ENCODE measurements at regions not wholly inside any gene's neighbourhood (a gene's known extent, or its start where the extent isn't known, plus 50 kb on each side); places are given as distances from the start of the nearest gene placed in this dataset.

DNA sequence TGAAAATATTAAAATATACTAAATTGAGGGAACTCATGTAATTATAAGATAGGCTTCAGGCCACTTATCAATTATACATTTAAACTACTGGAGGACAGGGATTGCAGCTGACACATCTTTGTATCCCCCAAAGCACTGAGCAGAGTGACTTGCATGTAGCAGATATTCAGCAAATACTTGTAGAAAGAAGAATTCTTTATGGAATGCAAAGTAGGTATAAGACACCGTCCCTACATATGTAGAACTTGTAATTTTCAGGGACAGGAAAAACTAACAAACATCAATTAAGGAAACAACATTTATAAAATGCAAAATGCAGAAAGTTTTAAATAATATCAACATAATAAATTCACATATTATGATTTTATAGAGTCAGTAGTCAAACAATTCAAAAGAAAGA, 719.2 kb downstream of the OLFM4 start:
- no peak for DNase-seq

DNA sequence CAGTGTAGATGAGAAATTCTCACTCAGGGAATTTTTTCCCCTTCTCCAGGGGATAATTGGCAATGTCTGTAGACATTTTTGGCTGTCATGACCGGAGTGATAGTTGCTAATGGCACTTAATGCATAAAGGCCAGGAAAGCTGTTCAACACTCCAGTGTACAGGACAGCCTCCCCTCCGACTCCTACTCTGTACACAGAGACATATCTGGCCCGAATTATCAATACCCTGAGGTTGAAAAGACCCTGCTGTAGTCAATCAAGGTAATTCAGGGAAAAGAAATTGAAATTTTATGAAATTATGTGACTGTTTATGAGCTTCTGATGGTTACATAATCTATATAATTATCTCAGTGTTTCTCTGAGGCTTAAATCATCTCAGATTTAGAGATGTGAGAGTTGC, 720.7 kb downstream of the OLFM4 start:
- DNase-seq, result no peak

DNA sequence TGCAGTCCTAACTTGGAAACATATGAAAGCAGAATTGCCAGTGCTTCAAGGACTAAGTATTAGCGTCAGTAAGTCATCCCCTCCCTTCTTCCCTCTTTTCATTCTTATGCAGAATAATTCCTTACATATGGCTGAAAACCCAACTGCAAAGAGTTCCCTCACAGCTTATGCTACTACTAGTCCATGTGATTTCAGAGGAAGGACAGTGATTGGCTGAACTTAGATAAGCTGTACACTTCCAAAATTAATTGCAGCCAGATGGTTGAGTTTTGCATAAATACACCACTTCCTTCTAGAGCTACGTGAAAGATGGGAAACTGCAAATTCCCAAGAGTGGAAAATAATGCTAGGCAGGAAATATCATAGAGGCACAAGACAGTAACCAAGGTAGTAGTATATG, 730.4 kb downstream of the OLFM4 start:
- DNase-seq, result no peak

DNA sequence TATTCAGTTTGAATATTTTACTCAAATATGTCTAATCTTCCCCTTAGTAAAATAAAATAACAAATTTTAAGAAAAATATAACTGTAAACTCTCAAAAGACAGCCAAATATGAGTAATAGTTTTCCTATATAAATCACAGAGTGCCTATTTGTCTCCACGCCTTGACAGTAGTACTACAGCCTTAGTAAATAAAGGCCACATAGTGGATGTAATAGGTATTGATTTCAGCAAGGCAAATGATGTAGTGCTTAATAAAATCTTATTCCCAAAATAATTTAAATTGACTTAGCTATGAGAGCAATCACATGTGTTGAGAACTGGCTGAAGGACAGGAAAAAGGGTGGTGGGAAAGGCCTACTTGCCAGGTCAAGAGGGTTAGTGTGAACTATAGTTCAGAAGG, 747.2 kb downstream of the OLFM4 start:
- no peak for DNase-seq

DNA sequence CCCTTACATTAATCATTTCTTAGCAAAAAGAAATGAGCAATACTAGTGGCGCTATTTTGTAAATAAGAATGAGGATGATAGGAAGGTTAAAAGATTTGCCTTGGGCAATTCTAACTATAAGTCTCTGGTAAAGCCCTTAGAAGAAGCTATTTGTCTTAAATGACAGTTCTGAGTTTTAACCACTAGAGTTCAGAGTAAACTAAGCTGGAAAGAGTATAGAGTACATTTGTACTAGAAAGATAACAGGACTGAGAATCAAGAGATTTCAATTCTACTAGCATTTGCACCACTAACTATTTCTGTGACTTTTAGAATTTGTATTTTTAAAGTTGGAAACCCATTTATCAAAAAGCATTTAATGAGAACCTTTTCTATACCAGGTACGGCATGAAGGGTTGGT, 750.3 kb downstream of the OLFM4 start:
- DNase-seq, result no peak

DNA sequence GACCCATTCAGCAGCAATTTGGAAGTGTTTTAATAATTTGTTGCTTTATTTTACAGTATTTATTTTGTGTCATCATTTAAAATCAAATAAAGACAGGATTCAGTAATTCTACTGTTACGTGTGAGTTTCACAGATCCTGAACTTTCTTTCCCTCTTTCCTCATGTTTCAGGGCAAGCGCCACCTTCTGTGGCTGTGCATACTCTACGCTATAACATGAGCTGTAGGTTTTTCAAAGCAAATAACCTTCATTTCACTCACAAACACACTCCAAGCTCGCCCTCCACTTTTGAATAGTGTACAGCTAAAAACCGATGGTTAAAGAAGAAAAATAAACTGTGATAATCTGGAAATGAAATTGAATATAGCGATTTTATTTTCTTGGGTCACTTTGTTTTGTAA, 753.3 kb downstream of the OLFM4 start:
- no peak for DNase-seq

DNA sequence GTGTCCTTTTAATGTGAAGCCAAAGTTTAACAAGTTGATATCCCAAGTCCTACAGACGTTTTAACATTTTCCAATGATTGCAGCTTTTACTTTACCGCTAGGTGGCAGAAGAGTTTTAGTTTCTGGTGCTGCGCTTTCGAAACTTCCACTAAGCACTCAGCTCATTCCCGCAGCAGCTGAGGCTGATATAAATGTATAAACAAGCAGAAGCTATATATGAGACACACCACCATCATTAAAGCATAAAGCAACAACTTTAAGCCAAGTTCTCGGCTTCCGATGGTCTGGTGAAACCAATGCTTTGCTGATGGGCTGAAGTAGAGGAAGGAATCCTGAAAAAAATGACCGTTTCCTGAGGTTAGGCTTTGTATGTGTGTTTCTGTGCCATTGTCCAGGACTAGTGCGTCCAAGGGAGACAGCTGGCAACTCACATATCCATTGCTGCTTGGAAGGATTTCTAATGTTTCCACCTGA, 753.9 kb downstream of the OLFM4 start:
- no peak for DNase-seq

DNA sequence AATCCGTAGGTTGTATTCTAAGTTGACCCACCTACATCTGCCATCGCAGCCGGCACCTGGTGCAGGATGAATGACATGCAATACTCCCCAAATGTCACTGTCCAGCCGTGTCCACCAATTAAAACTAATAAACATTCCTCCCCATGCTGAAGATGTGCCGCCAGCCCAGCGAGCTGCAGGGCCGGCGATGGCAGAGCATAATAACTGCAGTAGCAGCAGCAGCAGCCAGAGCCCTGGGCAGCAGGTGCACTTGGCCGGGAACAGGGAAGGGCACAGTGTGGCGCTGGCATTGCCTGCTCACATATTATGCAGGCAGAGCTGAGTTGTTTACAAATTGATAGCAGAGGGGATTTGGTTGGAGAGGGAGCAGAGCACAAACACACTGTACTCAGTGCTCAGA, 754.9 kb downstream of the OLFM4 start:
- DNase-seq, result no peak

DNA sequence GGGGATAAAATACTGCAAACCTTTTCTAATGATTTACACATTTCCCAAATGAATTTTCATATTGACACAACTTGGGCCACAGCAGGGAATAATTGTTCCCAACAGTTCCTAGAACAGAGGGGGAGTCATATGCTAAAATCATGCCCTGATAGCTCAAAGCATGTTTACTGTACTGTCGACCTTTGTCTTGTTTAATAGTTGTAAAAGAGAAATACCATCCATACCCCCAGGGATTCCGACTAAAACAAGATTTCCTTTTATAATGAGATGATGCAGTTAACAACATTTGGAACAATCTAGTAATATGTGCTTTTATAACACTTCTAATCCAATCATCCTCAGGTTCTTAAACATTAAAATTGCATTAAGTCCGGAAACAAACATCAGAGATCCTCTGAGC, 759.7 kb downstream of the OLFM4 start:
- no peak for DNase-seq

DNA sequence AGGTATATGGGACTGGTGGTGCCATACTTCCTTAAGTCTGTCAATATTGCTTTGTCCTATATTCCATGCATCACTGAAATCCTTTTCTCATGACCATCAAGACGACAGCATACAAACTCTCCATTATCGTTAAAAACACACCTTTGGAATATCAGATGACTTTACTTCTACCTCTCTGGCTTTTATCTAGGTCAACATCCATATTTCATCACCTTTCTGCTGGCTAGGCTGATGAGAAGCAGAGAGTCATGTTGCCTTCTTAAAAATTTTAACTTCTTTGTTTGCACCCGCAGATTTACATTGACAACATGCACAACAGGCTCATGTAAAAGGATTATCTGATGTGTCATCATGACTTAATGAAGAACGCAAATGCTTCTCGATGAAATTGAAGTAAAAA, 771.4 kb downstream of the OLFM4 start:
- DNase-seq, result no peak

DNA sequence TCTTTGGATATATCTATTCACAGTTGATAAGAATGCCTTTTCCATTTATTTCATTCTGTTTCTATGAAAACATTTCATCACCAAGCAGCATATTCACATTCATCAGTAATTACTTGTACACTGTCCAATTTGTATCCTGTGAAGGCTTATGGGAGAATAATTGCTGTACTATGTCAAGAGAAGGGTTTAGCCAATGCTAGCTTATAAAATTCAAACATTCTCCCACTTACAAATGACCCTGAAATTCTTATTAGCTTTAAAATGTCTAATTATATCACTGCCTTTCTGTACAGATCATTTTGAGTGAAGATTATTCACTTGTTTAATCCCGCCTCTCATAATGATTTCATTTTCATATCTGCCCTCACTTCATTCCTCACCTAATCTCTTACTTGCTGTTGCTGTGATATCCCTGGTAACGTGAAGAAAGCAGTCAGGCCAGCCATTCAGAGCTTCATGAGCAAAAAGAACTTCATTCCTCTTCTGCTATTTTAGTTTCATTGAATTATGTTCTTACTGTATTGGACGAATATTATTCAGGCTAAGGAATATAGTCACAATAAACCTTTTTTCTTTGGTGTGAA, 778.7 kb downstream of the OLFM4 start:
- DNase-seq, result no peak

DNA sequence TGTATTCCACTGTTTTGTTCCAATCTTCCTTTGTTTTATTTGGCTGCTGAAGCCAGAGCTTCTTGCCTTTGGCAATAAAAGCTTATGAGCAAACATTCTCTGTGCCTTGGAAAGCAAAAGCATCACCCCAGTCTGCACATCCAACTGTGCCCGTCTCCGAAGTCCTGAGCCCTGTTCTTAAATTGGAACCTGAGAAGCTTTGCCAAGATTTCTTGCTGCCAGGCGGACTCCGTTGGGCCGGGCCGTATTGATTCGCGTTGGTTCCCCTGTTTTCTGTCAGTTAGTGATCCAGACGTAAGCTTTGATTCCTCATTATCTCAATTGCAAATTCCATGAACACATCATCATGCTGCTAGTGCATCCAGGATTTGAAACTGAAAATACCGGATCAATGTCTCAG, 793.0 kb downstream of the OLFM4 start:
- DNase-seq, result no peak

DNA sequence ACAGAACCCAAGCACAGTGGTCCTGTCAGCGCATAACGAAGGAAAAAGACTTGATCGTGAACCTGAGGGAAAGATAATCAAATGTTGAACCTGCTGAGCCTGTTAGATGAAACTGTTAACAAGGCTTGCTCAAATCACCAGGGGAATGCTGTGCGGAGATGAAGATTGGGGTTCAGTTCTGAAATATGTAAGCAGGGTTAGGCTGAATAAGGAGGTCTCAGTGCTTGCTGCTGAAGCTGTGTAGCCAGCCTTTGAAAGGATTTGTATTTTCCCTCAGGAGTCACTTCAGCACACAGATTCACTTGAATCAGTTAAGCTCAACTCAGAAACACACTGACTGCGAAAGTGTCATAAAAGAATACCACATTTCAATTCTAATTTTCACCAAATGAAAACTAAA, 793.5 kb downstream of the OLFM4 start:
- DNase-seq, result no peak

DNA sequence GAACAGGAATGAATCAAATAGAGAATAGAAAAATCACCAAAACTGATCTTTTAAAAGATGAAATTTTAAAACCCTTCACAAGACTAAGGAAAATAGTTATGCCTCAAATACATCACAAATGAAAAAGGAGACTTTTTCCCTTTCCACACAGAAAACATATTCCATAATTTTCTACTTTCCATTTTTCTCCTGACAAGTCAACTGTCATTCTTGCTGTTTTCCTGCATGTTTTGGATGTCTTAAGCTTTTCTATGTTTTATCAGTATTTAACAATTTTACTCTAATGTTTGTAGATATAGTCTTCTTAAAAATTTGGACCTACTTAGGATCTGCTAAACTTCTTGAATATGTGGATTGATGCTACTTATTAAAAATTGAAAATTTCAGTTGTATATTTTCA, 810.8 kb downstream of the OLFM4 start:
- DNase-seq, result no peak

DNA sequence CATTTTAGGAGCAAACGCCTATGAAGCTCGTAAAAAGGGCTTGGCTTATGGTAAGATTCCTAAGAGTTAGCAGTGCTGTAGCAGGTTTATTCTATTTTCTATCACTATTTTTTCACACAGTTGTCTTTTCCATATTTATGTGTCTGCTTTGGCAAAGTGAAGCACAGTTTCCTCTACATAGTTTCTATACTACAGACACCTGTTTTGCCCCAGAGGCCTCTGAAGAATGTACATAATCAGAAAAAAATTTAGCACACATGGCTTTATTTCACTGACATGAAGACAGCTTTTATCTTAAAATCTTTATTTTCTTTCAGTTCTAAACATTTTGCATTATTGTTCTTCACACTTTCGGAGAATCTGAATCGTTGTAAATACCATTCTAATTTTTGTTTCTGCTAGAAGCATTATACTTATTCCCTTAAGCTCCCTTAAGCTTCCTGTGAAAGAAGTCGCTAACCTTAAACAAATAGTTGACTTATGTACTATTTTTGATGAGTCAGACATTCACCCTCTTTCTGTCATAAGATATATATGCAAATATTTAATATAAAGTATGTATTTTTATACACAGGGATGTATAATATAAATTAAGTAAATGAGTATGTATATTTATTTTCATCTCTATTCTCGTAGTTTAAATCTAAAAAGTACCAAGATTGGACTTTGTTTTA, 816.0 kb downstream of the OLFM4 start:
- DNase-seq, result no peak

DNA sequence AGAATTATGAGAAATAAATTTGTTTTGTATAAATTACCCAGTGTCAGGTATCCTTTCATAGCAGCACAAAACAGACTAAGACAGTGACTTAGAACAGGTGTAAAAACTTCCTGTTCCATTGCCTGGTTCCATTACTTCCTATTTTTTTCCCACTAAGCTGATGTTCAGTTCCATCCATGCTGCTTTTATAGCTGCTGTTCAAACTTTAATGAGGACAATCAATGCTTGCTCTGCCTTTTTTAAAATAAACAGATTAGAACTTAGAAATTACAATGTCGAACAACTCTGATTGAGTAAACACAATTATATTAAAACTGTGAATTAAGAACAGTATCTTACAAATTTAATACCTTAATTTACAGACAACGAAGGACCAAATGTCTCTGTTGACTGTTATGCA, 818.9 kb downstream of the OLFM4 start:
- DNase-seq, result no peak

DNA sequence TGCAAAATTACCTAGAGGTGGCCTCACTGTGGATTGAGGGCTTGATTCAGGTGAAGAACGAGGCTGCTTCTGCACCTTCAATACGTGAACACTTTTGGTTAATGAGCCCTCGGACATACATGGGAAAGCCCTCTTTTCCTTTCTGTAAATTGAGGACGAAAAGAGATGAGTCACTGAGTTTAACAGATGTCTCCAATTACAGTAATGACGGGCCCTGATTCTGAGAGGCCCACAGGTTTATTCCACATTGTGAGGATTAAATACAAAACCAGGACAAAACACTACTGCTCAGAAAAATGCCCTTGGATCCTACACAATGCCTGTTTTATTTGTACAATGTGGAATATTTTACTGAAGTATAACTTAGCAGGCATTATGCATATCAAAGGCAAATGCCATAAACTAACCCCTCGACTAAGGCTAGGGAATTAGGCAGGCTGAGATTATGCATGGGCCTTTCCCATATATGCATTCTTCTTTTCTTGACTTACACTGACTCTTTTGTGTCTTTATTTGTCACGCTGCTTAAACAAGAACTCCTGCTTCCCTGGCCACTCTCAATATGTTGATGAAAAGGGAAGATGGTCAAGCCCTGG, 819.9 kb downstream of the OLFM4 start:
- DNase-seq, result no peak

DNA sequence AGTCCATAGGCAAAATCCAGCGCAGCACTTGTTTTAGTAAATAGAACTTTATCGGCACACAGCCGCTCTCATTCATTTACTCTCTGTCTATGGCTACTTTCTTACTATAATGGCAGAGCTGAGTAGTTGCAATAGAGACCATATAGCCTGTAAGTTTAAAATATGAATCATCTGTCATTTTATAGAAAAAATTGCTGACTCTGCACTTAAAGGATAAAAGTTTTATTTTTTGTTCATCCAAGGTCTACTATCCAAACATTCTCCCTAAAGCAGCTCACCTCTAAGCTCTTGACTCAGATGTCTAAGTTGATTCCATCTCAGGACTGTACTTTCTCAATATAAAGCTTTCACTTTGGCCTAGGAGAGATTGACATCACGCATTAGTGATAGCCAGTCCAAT, 825.7 kb downstream of the OLFM4 start:
- no peak for DNase-seq

DNA sequence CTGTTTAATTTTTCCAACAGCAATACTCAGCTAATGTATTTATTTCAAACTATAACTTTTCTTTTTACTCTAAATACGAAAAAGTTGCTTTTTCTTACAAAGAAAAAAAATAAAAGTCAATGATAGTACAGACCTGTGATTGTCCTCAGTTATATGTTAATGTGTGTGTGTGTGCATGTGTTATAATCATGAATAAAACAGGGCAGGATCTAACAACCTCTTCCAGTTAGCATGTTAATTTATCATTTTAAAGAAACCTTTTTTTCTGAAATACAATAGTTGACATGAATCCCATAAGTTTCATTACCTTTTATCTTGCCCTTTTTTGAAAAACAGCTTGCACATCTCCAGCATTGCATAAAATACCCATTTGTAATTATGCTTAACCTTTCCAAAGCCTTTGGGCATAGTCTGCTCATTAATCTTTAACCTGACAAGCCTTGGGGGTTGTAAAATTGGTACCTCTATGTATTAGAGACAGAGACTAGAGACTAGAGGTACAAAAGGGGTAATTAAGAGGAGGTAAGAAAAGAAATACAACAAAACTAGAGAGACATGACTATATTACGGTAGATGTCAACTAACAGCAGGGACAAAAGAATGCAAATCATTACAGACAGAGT, 828.1 kb downstream of the OLFM4 start:
- no peak for DNase-seq

DNA sequence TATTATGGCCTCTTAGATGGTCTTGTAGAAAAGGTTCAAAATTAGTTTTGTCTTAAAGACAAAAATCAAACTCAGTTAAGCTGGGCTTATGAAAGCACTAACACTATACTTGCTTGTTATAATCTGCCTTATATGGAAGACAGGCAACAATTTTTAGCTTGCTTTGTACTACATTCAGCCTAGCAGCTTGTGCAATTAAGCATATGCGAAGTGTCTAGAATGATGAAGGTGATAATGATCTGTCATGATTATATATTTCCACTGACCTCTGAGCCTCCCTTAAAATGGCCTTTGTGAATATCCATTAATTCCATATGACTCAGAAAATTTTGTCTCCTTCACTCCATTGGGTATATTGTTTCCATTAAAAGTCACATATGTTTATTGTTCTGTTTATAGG, 834.9 kb downstream of the OLFM4 start:
- no peak for DNase-seq

DNA sequence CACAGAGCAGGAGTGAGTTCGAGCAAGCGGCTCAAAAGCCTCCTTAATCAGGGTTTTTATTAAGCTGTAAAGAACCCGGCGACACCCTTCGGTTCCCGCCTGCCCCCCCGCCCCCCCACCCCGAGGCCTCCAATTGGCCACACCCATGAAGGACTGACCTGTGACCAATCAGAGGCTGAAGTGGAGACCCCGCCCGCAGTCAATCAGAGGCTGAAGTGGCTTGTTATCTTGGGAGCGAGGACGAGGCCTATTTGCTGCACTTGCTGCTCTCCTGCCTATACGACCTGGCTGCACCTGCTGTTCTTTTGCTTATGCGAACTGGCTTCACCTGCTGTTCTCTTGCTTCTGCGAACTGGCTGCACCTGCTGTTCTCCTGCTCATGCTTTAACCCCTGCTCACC, 844.9 kb downstream of the OLFM4 start:
- DNase-seq, result no peak

DNA sequence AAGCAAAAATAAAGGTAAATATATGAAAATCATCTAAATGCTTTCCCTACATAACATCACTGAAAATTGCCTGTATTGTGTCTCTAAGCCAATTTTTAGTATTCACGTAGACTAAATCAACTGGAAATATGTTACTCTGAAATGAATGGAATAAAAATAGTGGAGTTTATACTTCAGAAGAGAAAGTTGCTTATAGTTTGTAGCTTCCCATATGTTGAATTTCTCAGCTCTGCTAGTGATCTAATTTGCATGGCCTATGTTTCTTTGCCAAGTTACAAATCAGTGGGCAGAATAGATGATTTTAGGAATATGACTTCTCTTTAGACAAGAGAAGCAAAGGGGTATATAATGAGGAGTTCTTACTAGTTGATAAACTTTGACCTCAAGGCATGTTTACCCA, 850.2 kb downstream of the OLFM4 start:
- DNase-seq, result no peak

DNA sequence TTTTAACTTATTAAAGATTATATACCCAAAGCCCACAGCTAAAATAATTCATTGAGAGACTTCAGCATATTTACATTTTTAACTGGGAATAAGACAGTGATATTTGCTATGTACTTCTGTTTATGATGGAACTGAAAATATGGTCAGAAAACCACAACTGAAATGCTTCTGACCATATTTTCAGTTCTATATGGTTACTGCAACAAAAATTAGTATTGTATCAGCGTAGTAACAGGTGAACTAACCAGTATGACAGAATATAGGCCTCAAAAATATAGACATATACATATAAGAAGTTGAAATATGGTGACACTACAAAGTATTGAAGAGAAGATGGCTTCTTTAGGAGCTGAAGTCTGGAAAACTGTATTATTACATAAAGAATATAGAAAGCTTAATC, 857.4 kb downstream of the OLFM4 start:
- DNase-seq, result no peak

DNA sequence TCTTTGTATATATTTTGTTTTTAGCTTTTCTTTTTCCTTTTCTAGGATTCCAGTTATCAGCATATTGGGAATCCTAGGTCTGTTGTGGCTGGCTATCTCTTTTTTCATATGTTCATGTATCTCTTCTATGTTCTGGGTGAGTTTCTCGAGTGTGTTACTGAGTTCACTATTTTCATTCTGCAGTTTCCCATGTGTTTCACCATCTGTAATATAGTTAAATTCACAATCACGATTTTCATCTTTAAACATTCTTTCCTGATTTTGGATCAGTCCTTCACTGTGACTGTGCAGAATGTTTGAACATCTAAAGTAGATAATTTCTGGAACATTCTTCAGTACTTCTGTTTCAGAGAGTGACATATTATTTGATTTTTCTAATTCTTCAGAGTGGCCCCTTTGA, 862.1 kb downstream of the OLFM4 start:
- no peak for DNase-seq
